NCI-H2196 (cell line): ENCODE measurements at regions not wholly inside any gene's neighbourhood (a gene's known extent, or its start where the extent isn't known, plus 50 kb on each side); places are given as distances from the start of the nearest gene placed in this dataset.

ENCODE experiments used
- DNase-seq: peaks from one replicate; lab custom pipeline; 2025; ENCODE audit not compliant: unreplicated experiment; lab: John Stamatoyannopoulos, UW

DNA sequence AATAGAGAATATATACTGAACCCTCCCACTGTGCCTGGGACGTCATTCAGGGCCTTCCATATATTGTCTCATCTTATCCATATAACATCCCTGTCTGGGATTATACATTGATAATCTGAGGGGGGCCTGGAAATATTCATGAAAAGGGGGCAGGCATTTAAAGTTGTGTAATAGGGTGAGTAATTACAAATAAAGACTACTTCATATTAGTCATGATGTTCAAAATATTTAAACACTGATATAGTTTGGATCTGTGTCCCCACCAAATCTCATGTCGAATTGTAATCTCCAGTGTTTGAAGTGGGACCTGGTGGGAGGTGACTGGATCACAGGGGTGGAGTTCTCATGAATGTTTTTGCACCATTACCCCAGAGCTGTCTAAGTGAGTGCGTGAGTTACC is 97.8 kb downstream of the AQP9 start:
- no peak for DNase-seq

DNA sequence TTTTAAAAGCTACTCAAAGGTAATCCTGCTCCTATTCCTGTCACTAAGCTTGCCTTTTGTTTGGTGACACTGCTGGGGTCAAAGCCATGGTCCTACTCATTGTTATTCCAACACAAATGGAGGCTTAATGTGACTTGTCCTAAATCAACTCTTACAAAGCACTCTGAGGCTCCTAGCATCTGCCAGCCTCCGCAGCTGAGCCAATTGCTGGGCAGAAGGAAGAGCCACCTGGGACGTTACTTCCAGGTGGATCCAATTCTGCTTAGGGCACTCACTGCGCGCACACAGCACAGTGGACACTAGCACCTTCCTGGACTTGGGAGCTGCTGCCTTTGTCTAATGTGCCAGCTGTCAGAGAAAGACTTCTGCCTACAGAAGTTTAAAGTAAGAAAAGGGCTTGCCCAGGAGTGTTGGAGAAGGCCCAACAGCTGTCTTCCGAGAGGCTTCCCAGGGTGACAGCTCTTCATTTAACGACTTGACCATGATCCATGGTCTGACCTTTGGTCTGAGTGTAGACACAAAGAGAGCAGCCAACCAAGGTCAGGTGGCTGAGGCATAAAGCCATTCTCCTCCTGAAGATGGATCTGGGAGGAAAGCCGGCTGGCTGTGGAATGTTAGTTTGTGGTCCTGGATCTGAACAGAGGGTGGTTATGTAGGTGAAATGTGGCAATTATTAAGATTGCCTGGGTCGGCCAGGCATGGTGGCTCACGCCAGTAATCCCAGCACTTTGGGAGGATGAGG is 102.2 kb downstream of the AQP9 start:
- DNase-seq = peak; percentile 25

- no peak for DNase-seq
Observed at GRCh38 chr15:58241872-58242271, 103.7 kb downstream of the AQP9 start.

- peak; percentile 29 for DNase-seq
Observed at GRCh38 chr15:58243070-58243469, 104.9 kb downstream of the AQP9 start.

DNA sequence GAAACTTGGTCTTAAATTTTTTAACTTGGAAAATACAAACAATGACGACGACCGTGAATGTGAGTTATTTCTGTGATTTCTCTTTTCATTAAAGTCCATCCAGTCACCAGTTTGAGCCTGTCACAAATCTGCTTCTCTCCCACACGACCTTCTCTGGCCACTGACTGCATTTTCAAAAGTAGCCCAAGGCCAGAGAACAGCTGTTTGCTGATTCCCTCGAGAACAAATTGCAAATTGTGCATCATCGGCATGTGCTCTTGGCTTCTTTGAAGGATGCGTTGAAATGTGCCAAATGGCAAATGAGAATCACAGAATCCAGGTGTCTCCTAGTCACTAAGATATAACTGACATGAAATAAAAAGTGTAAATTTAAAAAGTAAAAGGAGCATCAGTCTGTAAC is 106.4 kb downstream of the AQP9 start:
- no peak for DNase-seq

DNA sequence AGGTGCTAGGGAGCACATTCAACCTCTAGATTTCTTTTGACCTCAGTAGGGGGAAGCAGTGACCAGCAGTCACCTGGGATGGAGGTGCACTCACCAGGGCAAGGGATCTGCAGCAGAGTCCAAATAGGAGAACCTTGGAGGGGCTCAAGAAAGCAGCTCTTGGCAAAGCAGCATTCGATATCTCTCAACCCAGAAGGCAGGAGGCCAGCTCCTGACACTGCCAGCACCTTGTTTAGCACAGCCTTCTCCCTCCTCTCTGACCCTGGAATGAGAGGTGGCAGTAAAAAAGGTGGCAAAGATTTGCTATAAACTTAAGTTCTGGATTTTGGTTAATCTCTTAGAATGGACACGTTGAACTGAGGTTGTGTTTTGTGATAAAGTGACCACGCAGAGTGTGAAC is 107.9 kb downstream of the AQP9 start:
- no peak for DNase-seq

DNA sequence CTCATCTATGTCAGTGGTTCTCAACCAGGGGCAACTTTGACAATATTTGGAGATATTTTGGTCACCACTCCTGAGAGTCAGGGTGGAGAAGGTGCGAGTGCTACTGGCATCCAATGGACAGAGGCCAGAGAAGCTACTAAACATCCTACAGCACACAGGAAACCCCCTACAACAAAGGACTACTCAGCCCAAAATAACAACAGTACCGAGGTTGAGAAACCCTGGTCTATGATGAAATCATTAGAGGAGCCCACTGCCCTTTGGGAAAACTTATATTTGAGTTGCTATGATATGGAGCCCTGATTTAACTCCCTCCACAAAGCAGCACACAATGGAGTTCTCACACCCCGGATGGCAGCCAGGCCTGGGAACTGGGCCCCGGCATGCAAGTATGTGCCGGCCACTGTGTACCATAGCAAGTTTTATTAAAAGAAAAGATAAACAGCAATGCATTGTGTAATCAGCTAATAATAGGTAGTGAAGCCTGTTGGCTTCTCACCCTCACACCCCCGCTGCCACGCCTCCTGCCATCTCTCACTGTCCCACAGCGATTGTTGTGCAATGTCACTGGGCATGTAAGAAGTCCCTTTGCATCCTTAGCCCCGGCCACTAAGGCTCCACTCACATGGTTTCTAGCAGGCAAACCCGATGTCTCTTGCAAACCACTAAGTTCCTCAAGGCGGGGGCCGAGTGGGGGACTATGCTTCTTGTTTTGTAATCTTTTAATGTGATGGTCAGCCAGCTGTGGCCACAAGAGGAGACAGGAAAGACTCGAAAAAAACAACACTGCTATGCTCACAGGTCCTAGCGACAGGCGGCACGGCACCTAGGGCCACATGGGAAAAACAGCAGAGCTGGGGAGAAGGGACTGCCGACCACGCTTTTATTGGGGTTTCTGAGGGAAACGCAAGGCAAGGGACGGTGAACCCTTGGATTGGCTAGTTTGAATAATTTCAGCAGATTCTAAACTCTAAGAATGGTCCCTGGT is 110.0 kb downstream of the AQP9 start:
- no peak for DNase-seq

DNA sequence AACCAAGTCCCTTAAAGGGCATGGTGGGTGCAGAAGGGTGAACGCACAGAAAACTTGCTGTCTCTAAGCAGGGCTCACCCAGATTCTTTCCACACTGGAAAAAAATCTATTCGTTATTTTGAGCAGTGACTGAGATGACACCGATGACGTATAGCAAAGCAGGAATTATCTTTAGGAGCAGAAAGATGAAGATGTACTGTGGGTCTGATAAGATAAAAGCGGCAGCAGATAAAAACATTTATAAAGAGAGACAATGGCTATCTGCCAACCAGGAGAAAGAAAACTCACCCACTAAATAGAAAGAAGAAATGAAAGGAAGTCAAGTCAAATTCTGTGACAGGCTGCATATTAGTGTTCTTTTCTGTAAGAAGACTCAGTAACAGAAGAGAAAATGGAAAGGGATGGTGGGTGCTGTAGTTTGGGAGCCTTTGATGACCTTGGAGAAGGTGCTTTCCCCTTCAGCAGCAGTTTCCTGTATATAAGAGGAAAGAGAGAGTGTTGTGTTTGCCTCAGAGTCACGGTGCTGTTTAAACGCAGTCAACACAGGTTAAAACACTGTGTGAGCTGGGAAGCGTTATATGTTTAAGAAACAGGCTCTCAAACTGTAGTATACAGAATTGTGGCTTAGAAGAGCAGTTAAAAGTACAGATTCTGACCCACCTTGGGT is 111.6 kb downstream of the AQP9 start:
- no peak for DNase-seq

DNA sequence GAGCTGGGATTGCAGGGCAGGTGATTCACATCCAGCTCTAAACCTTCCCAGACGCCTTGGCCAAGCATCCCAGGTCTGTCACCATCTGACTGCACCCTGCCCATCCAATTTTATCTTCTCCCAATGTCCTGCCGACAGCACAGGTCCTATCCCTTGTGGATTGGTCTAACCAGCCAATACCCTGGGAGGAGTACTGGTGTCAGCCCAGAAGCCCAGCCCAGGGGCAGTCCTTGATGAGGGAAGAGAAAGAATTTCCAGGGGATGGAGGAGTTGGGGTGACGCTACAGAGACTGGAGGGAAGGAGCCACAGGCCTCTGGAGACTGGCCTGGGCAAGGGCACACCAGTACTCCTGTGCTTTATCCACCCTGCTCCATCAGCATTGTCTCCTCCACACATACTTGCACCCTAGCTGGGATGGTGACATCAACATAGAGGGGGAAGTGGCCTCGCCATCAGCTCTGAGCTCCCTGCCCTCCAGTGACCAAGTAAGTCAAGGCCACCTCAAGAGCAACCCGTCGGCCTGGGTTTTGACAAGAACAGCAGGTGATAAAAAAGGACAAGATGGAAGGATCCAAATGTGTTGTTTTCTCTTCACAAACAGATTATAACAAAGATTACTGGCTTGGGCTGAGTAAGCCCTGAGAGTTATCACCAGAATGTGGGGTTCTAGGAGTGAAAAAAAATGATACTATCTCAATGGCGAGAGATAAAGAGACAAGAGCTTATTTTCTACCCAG is 114.6 kb downstream of the AQP9 start:
- DNase-seq = no peak

DNA sequence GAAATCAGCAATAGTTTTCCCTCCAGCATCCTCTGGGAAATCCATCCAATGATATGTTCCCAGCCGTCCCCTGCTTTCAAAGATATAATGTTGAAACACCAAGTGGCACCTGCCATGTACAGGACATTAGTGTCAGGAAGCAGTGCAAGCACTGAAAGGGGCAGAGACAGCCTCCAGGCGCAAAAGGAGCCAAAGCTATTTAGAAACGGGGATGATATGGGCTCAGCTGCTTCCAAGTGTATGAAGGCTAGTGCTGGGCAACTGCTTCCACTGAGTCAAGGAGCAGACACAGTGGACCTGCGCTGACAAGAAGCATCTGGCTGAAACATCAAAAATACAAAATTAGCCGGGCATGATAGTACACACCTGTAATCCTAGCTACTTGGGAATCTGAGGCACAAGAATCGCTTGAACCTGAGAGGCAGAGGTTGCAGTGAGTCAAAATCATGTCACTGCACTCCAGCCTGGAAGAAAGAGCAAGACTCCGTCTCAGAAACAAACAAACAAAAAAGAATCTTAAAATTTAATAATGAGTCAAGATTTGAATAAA is 119.7 kb downstream of the AQP9 start:
- no peak for DNase-seq

GRCh38 chr15:58258501-58259292 is 120.5 kb downstream of the AQP9 start:
- no peak for DNase-seq

DNA sequence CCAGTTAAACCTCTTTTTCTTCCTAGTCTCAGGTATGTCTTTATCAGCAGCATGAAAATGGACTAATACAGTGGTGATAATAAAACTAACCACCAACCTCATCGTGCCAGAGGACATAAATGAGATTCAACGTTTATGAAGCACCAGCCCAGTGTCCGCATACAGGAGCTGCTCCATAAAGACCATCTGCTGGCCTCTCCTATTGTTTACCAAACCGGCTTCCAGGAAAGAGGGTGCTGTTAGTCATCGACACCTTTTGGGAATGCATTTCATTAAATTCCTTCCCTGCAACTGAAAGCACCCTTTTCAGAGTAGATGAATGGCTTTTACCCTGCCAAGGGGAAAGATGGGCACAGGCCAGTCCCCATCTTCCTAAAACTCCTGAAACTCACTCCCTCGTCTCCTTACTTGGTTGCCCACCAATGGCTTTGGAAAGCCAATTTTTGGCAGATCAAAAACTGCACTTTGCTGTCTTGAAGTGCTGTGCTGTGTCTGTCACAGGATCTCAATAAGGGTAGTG is 122.1 kb downstream of the AQP9 start:
- DNase-seq = peak; percentile 45

- DNase-seq = peak; percentile 68
Observed at GRCh38 chr15:58260725-58261267, 122.6 kb downstream of the AQP9 start.

- DNase-seq = no peak
Observed at GRCh38 chr15:58261368-58261767, 123.2 kb downstream of the AQP9 start.

DNA sequence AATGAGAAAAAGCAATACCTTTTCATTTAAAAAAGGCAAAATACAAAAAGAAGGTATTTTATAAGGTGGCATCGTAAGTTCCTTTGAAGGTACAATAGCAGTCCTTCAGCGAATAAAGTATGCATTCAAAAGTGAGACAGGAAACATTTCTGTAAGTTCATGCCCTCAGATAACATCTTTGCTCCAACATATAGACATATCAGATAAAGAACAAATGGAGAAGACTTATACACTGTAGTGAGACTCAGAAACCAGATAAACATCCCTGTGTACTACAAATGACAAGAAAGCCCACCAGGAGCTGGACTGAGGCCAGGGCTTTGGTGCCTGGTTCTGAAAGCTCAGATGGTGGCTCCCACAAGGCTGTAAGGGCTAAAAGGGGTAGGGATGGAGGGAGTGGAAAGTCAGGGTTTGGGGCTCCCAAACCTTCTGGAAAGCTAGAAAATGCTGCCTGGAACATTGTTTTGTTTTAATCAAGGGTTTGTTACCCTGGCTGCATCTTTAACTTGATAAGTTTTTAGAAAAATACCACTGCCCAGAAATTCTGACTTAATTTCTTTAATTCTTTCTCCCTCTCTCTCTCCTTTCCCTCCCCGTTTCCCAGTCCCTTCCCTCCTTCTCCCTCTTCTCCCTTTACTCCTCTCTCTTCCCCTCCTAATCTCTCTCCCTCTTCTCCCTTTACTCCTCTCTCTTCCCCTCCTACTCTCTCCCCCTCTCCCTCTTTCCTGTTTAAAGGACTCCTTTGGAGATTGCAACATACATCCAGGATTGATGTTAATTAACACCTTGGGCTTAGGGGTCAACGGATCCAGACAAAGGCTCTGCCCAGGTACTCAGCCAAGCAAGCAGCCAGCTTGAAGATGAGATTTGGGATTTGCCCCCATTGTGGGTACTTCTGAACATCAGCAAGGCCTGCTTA is 126.1 kb downstream of the AQP9 start:
- no peak for DNase-seq

GRCh38 chr15:58267051-58267450 is 128.9 kb downstream of the AQP9 start:
- DNase-seq = no peak

DNA sequence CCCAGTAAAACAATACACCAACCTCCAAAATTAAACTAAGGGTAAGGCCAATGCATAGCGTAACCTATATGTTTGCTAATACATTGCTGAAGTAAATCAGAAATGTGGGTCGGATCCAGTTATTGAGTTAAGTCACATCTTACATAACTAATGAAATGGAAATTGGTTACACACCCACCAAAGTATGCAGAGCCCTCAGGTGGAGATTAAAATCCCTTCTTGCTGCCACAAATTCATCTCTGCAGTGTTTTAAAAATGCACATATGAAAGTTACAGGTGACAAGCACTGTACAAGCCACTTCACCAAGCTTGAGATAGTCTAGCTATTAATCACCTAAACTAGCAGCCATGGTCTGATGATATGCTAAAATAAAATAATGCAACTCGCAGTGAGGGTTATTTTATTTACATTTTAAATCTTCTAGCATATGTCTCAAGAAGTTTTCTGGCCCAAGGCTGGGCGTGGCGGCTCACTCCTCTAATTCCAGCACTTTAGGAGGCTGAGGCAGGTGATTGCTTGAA is 130.6 kb downstream of the AQP9 start:
- no peak for DNase-seq
